HG02970 (cell line): ENCODE measurements at regions not wholly inside any gene's neighbourhood (a gene's known extent, or its start where the extent isn't known, plus 50 kb on each side); places are given as distances from the start of the nearest gene placed in this dataset.

ENCODE experiments used
- ATAC-seq: cut with Tn5 transposase; IDR thresholded peaks from one replicate; pipeline ENCODE4 v1.9.1; 2021; ENCODE audit warnings: mild to moderate bottlenecking, moderate library complexity, moderate number of reproducible peaks; ENCODE audit not compliant: unreplicated experiment, low FRiP score

GRCh38 chr17:413706-414380, 61.2 kb upstream of the RPH3AL start:
- ATAC-seq = no peak

- no peak for ATAC-seq
Observed at GRCh38 chr17:413016-413350, 60.4 kb upstream of the RPH3AL start.

- no peak for ATAC-seq
Observed at GRCh38 chr17:412211-413015, 59.8 kb upstream of the RPH3AL start.

GRCh38 chr17:411421-412120, 59.0 kb upstream of the RPH3AL start:
- ATAC-seq = no peak

GRCh38 chr17:410543-411401, 58.2 kb upstream of the RPH3AL start:
- no peak for ATAC-seq

- peak; percentile 95 for ATAC-seq
Observed at GRCh38 chr17:409848-410542, 57.4 kb upstream of the RPH3AL start.

- ATAC-seq = no peak
Observed at GRCh38 chr17:409308-409847, 56.8 kb upstream of the RPH3AL start.

GRCh38 chr17:404703-405102, 52.1 kb upstream of the RPH3AL start:
- no peak for ATAC-seq
